ENCODE measurements at regions not wholly inside any gene's neighbourhood (a gene's known extent, or its start where the extent isn't known, plus 50 kb on each side); places are given as distances from the start of the nearest gene placed in this dataset.

- dilution Hi-C loops (cut with MboI; ENCODE audit: extremely low pct_ligation_motif_present, low sequenced_read_pairs): no loop called here
- H4K20me1 ChIP-seq (replicated peaks; ENCODE audit: control insufficient read depth, extremely low read depth, insufficient read depth, low read length): no peaks in the 10 kb centered on the region
- ChIA-PET POLR2A (no interaction called here), CTCF (interaction anchor here (1.1 kb wide), 1 partner anchor 9 kb away, joined by 4 read pairs; no protein-coding TSS in a partner anchor)
- no peak overlapping the region for H2AFZ ChIP-seq (ENCODE audit: low read depth, low read length)
- no peak overlapping the region for H3K4me2 ChIP-seq (ENCODE audit: insufficient read depth, low read length)
- BruUV-seq (replicated peaks): no TSS peak
- DNase-seq (ENCODE audit: low read depth, low spot score) (no peak), FAIRE-seq (no peak)
- no peak overlapping the region for H3K9ac ChIP-seq (replicated peaks; ENCODE audit: extremely low read depth, insufficient read depth, low read length)
- no peak for TF ChIP-seq EZH2 (IDR thresholded peaks at IDR 0.05; ENCODE audit: borderline replicate concordance, low read depth, low read length, severe bottlenecking)
- TF ChIP-seq GATA2 (IDR thresholded peaks at IDR 0.05; ENCODE audit: insufficient read depth, insufficient read length, low read depth, low read length): no peak
- TF ChIP-seq POLR2AphosphoS5 (IDR thresholded peaks at IDR 0.05; ENCODE audit: insufficient read depth, low read depth, low read length): no peak
- TF ChIP-seq JUN (IDR thresholded peaks at IDR 0.05; ENCODE audit: borderline replicate concordance, insufficient read depth, insufficient read length, low read depth): no peak
- no peak for TF ChIP-seq MYC (IDR thresholded peaks at IDR 0.05; ENCODE audit: low read depth, low read length)
- TF ChIP-seq, protein P1, sequence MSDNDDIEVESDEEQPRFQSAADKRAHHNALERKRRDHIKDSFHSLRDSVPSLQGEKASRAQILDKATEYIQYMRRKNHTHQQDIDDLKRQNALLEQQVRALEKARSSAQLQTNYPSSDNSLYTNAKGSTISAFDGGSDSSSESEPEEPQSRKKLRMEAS (IDR thresholded peaks at IDR 0.05; ENCODE audit: insufficient read depth, insufficient read length): no peak
- no peak for TF ChIP-seq POLR2A (IDR thresholded peaks at IDR 0.05; ENCODE audit: low read depth, low read length)
- TF ChIP-seq, protein P2, sequence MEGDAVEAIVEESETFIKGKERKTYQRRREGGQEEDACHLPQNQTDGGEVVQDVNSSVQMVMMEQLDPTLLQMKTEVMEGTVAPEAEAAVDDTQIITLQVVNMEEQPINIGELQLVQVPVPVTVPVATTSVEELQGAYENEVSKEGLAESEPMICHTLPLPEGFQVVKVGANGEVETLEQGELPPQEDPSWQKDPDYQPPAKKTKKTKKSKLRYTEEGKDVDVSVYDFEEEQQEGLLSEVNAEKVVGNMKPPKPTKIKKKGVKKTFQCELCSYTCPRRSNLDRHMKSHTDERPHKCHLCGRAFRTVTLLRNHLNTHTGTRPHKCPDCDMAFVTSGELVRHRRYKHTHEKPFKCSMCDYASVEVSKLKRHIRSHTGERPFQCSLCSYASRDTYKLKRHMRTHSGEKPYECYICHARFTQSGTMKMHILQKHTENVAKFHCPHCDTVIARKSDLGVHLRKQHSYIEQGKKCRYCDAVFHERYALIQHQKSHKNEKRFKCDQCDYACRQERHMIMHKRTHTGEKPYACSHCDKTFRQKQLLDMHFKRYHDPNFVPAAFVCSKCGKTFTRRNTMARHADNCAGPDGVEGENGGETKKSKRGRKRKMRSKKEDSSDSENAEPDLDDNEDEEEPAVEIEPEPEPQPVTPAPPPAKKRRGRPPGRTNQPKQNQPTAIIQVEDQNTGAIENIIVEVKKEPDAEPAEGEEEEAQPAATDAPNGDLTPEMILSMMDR (IDR thresholded peaks at IDR 0.05; ENCODE audit: extremely low read depth in 1 of 2, insufficient read depth in 1 of 2, low read depth in 1 of 2, low read length in 2 of 2): no peak
- TF ChIP-seq FOS (IDR thresholded peaks at IDR 0.05; ENCODE audit: borderline replicate concordance, insufficient read depth, low read length): no peak
- H3K36me3 ChIP-seq (ENCODE audit: control insufficient read depth in 2 of 2, extremely low read depth in 1 of 2, insufficient read depth in 2 of 2, low read length in 2 of 2): no peaks in the 10 kb centered on the region
- no peak overlapping the region for H3K4me3 ChIP-seq (replicated peaks in 1 of 3; ENCODE audit: insufficient read depth in 1 of 3, low read depth in 1 of 3, low read length in 3 of 3)
- H3K27ac ChIP-seq (ENCODE audit: insufficient read depth, low read depth, low read length): no peak overlapping the region
- H3K4me1 ChIP-seq (ENCODE audit: control insufficient read depth, extremely low read depth, insufficient read depth, low read length): peaks cover 12% of the 10 kb centered on the region
- H3K9me3 ChIP-seq (replicated peaks; ENCODE audit: control insufficient read depth, insufficient read depth, low read length): no peaks in the 10 kb centered on the region
- no peaks in the 10 kb centered on the region for H3K79me2 ChIP-seq (ENCODE audit: control insufficient read depth, insufficient read depth, low read length)
- H3K27me3 ChIP-seq (ENCODE audit: control insufficient read depth in 2 of 2, insufficient read depth in 2 of 2, low read length in 2 of 2): no peaks in the 10 kb centered on the region
- intact Hi-C loops (cut with micrococcal nuclease): no loop called here
- H3K9me1 ChIP-seq (replicated peaks; ENCODE audit: control insufficient read depth, extremely low read depth, insufficient read depth, low read length): no peaks in the 10 kb centered on the region
Measured at GRCh38 chr14:85243321-85243720, 286.6 kb upstream of the FLRT2 start.
